ENCODE measurements at regions not wholly inside any gene's neighbourhood (a gene's known extent, or its start where the extent isn't known, plus 50 kb on each side); places are given as distances from the start of the nearest gene placed in this dataset.

- intact Hi-C loops (cut with DNase I, micrococcal nuclease) = no loop called here
- Histone ChIP-seq H3K4me3 (no peak overlapping the region), H3K36me3 (ENCODE audit: low read depth) (no peaks in the 10 kb centered on the region), H3K9me3 (no peaks in the 10 kb centered on the region), H3K4me1 (ENCODE audit: low read depth) (no peaks in the 10 kb centered on the region)
- DNase-seq = no peak
- ATAC-seq = no peak
- no peak for TF ChIP-seq CTCF (IDR thresholded peaks at IDR 0.05)
These were observed 632.4 kb upstream of the ZFP42 start for GRCh38 chr4:187362937-187363857.

GRCh38 chr4:187364401-187364800 lies 631.2 kb upstream of the ZFP42 start:
- no peak for ATAC-seq
- H3K9me3 ChIP-seq = no peaks in the 10 kb centered on the region
- TF ChIP-seq CTCF (IDR thresholded peaks at IDR 0.05) = no peak
- intact Hi-C loops (cut with DNase I, micrococcal nuclease) = no loop called here
- no peak overlapping the region for H3K4me3 ChIP-seq
- DNase-seq = no peak
- H3K4me1 ChIP-seq (ENCODE audit: low read depth) = no peaks in the 10 kb centered on the region
- H3K36me3 ChIP-seq (ENCODE audit: low read depth) = no peaks in the 10 kb centered on the region

- Histone ChIP-seq H3K4me3 (no peak overlapping the region), H3K9me3 (no peaks in the 10 kb centered on the region), H3K36me3 (ENCODE audit: low read depth) (no peaks in the 10 kb centered on the region), H3K4me1 (ENCODE audit: low read depth) (no peaks in the 10 kb centered on the region)
- TF ChIP-seq CTCF (IDR thresholded peaks at IDR 0.05) = no peak
- intact Hi-C loops (cut with DNase I, micrococcal nuclease) = no loop called here
- ATAC-seq (no peak), DNase-seq (no peak)
These were observed 630.7 kb upstream of the ZFP42 start for GRCh38 chr4:187364851-187365250.

- no peak for DNase-seq
- Histone ChIP-seq H3K36me3 (ENCODE audit: low read depth) (no peaks in the 10 kb centered on the region), H3K9me3 (no peaks in the 10 kb centered on the region), H3K4me1 (ENCODE audit: low read depth) (no peaks in the 10 kb centered on the region), H3K4me3 (no peak overlapping the region)
- intact Hi-C loops (cut with DNase I, micrococcal nuclease) = no loop called here
- no peak for ATAC-seq
- TF ChIP-seq CTCF (IDR thresholded peaks at IDR 0.05) = no peak
These were observed 629.0 kb upstream of the ZFP42 start for GRCh38 chr4:187366530-187366929.

GRCh38 chr4:187370918-187371317 lies 624.7 kb upstream of the ZFP42 start:
- no peak for ATAC-seq
- Histone ChIP-seq H3K4me3 (no peak overlapping the region), H3K4me1 (ENCODE audit: low read depth) (peaks cover 4% of the 10 kb centered on the region), H3K36me3 (ENCODE audit: low read depth) (no peaks in the 10 kb centered on the region), H3K9me3 (no peaks in the 10 kb centered on the region)
- TF ChIP-seq CTCF (IDR thresholded peaks at IDR 0.05) = no peak
- no peak for DNase-seq
- intact Hi-C loops (cut with DNase I, micrococcal nuclease) = no loop called here
